HCT116 (cell line): ENCODE measurements at regions not wholly inside any gene's neighbourhood (a gene's known extent, or its start where the extent isn't known, plus 50 kb on each side); places are given as distances from the start of the nearest gene placed in this dataset.

Experiments
- ATAC-seq: fragments of 200-7000 bp; cut with Tn5 transposase; 2 replicates; pipeline ENCODE4 v1.9.1; 2020; ENCODE audit warnings: mild to moderate bottlenecking, moderate library complexity
- BruUV-seq: library from RNA; stranded (reverse); fragments of 400-500 nt; replicated peaks from 2 replicates; lab custom pipeline; 2021; lab: Mats Ljungman, UMichigan
- CTCF ChIA-PET: fragments of 300-600 bp; sonication (Branson Sonifier 250); formaldehyde crosslinking; loops from one replicate; lab custom pipeline; 2021; ENCODE audit warnings: antibody characterized with exemption; lab: Charles Lee
- POLR2A ChIA-PET: fragments of 300-600, 350-600 bp; sonication (Branson Sonifier 250); formaldehyde crosslinking; loops from one replicate; lab custom pipeline; 2021; ENCODE audit warnings: antibody characterized with exemption; lab: Charles Lee
- RAD21 ChIA-PET, 2 experiments: fragments of 300-600 bp; sonication (Branson Sonifier 250); formaldehyde crosslinking; loops; one replicate each; lab custom pipeline; 2023; ENCODE audit warnings: low total read pairs in 2 of 2; ENCODE audit not compliant: uncharacterized antibody in 2 of 2, unreplicated experiment in 2 of 2, low non-redundant PET in 1 of 2; lab: Charles Lee
- DNase-seq: peaks from one replicate; pipeline ENCODE4 v3.0.0-alpha.2; 2010; ENCODE audit warnings: low read depth, low spot score
- H2AFZ ChIP-seq: fragments of 200-600 bp; shearing (Covaris generic), sonication (generic); 2 replicates; pipeline ENCODE4 v1.6.1; 2017; ENCODE audit warnings: low read depth, mixed run types, mixed read lengths, antibody characterized with exemption, low read length; ENCODE audit not compliant: poor library complexity, severe bottlenecking
- H3K27ac ChIP-seq: 2 replicates; pipeline ENCODE4 v1.5.1; 2012; ENCODE audit warnings: low read depth, low read length
- H3K27me3 ChIP-seq: fragments of 200-600 bp; sonication (generic); 2 replicates; pipeline ENCODE4 v1.6.1; 2016; ENCODE audit warnings: mixed run types, low read length, mixed read lengths; ENCODE audit not compliant: insufficient read depth
- H3K36me3 ChIP-seq, 2 experiments: fragments of 200-500 bp in 1 of 2; fragments of 200-600 bp in 1 of 2; sonication (Bioruptor generic) in 1 of 2; sonication (generic) in 1 of 2; 2 replicates each; pipeline versions ENCODE4 v1.5.1 to v1.6.1; 2014 to 2016; ENCODE audit warnings: low read length in 2 of 2, inconsistent platforms in 1 of 2, mixed read lengths in 1 of 2, mixed run types in 1 of 2; ENCODE audit not compliant: insufficient read depth in 2 of 2, control insufficient read depth in 1 of 2
- H3K4me1 ChIP-seq, 2 experiments: fragments of 200-600 bp in 1 of 2; sonication (generic) in 1 of 2; 2 replicates each; pipeline versions ENCODE4 v1.5.1 to v1.6.1; 2012 to 2017; ENCODE audit warnings: low read length in 2 of 2, inconsistent platforms in 1 of 2, mild to moderate bottlenecking in 1 of 2, mixed read lengths in 1 of 2, mixed run types in 1 of 2, moderate library complexity in 1 of 2; ENCODE audit not compliant: insufficient read depth in 2 of 2, control insufficient read depth in 1 of 2
- H3K4me2 ChIP-seq: fragments of 200-600 bp; sonication (generic); 2 replicates; pipeline ENCODE4 v1.6.1; 2017; ENCODE audit warnings: mixed run types, low read length, mixed read lengths
- H3K4me3 ChIP-seq, 2 experiments: fragments of 200-600 bp in 1 of 2; sonication (generic) in 1 of 2; replicated peaks in 1 of 2; 2 replicates each; pipeline ENCODE4 v1.5.1; 2011 to 2016; ENCODE audit warnings: low read length in 2 of 2, control low read depth in 1 of 2, low read depth in 1 of 2, mild to moderate bottlenecking in 1 of 2, mixed read lengths in 1 of 2, mixed run types in 1 of 2
- H3K79me2 ChIP-seq: fragments of 200-600 bp; sonication (generic); 2 replicates; pipeline ENCODE4 v1.6.1; 2017; ENCODE audit warnings: mild to moderate bottlenecking, mixed run types, low read length, moderate library complexity, mixed read lengths; ENCODE audit not compliant: insufficient read depth
- H3K9ac ChIP-seq: fragments of 200-600 bp; sonication (generic); 2 replicates; pipeline ENCODE4 v1.6.1; 2016; ENCODE audit warnings: low read length, mixed read lengths
- H3K9me2 ChIP-seq: fragments of 200-600 bp; sonication (generic), shearing (Covaris generic); 2 replicates; pipeline ENCODE4 v1.6.1; 2017; ENCODE audit warnings: mixed run types, mild to moderate bottlenecking, moderate library complexity; ENCODE audit not compliant: insufficient read depth
- H3K9me3 ChIP-seq, 2 experiments: fragments of 200-500 bp in 1 of 2; fragments of 200-600 bp in 1 of 2; sonication (Bioruptor generic) in 1 of 2; sonication (generic) in 1 of 2; 2 replicates each; pipeline ENCODE4 v1.6.1; 2014 to 2017; ENCODE audit warnings: low read length in 2 of 2, mixed read lengths in 2 of 2, inconsistent platforms in 1 of 2, low read depth in 1 of 2, mild to moderate bottlenecking in 1 of 2, mixed run types in 1 of 2, moderate library complexity in 1 of 2; ENCODE audit not compliant: control insufficient read depth in 1 of 2, insufficient read depth in 1 of 2
- H4K20me1 ChIP-seq: fragments of 200-600 bp; sonication (generic), shearing (Covaris generic); 2 replicates; pipeline ENCODE4 v1.6.1; 2017; ENCODE audit warnings: mixed run types, mild to moderate bottlenecking, moderate library complexity; ENCODE audit not compliant: insufficient read depth
- CTCF ChIP-seq, 3 experiments: fragments of 200-600 bp in 1 of 3; sonication (generic) in 1 of 3; IDR thresholded peaks in 2 of 3; conservative IDR thresholded peaks in 1 of 3; 2 replicates each; pipeline ENCODE4 v1.5.1; 2012 to 2017; ENCODE audit warnings: low read depth in 2 of 3, low read length in 2 of 3, antibody characterized with exemption in 1 of 3, borderline replicate concordance in 1 of 3, control low read depth in 1 of 3, mild to moderate bottlenecking in 1 of 3, mixed read lengths in 1 of 3, mixed run types in 1 of 3, moderate library complexity in 1 of 3; ENCODE audit not compliant: insufficient read depth in 1 of 3
- MAX ChIP-seq: IDR thresholded peaks from 2 replicates; pipeline ENCODE4 v1.6.1; 2012
- RAD21 ChIP-seq: IDR thresholded peaks from 2 replicates; pipeline ENCODE4 v1.6.1; 2012; ENCODE audit warnings: low read depth, mild to moderate bottlenecking
- SIN3A ChIP-seq: IDR thresholded peaks from 2 replicates; pipeline ENCODE4 v1.6.1; 2012; ENCODE audit warnings: low read depth
- SP1 ChIP-seq: IDR thresholded peaks from 2 replicates; pipeline ENCODE4 v1.6.1; 2012; ENCODE audit warnings: low read depth
- TCF7L2 ChIP-seq: IDR thresholded peaks from 2 replicates; pipeline ENCODE4 v1.7.0; 2011; ENCODE audit warnings: borderline replicate concordance, inconsistent platforms; ENCODE audit not compliant: insufficient read depth, insufficient read length; ENCODE audit errors: extremely low read depth
- YY1 ChIP-seq: IDR thresholded peaks from 2 replicates; pipeline ENCODE4 v1.6.1; 2011; ENCODE audit warnings: low read length, low read depth, moderate library complexity, mild to moderate bottlenecking; ENCODE audit not compliant: insufficient replicate concordance; ENCODE audit errors: extremely low read depth
- intact Hi-C: fragments of 100-400 bp; cut with micrococcal nuclease; formaldehyde crosslinking; loops from 2 replicates; pipeline ENCODE4 v1.10.0; 2022
- TF ChIP-seq, protein P1 (sequence below): IDR thresholded peaks from 2 replicates; pipeline ENCODE4 v1.6.1; 2011; ENCODE audit warnings: mild to moderate bottlenecking, low read length, moderate library complexity; ENCODE audit not compliant: insufficient replicate concordance; ENCODE audit errors: extremely low read depth
- TF ChIP-seq, protein P2 (sequence below): IDR thresholded peaks from 2 replicates; pipeline ENCODE4 v1.6.1; 2012

DNA sequence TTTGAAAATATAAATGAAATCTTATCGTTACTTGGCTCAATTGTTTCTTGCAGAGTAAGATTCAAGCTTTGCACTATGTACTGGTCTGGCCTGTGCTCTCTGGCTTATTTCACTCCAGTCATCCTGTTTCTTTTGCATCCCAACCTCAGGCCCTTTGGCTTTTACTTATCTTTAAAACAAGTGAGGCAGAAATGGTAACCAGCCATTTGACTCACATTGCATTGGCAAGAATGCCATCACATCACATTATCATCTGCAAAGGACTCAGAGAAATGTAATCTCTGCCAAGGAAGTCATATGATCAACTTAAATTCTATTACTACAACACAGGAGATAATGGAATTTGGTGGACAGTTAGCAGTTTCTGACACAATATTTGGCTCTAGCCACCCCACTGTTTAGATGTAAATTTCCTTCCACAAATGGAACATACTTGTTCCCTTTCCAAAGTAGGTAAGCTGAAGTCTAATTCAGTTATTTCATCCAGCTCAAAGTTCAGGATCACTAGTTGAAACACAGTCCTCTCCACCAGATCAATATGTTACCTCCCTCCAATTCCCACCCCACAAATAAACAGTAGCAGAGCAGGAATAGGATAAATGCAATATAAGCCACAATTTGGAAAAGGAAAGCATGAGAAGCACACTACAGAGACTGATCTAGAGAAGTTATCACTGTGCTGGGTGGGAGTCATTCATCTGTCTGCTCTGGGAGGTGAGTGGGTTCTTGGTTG lies 65.0 kb upstream of the DSC1 start:
- Histone ChIP-seq H2AFZ (peak overlapping the region; percentile 11), H4K20me1 (no peaks in the 10 kb centered on the region), H3K27me3 (no peaks in the 10 kb centered on the region), H3K27ac (no peak overlapping the region), H3K36me3 (no peaks in the 10 kb centered on the region), H3K4me2 (no peak overlapping the region), H3K79me2 (no peaks in the 10 kb centered on the region), H3K9me3 (no peaks in the 10 kb centered on the region), H3K9me2 (no peaks in the 10 kb centered on the region), H3K9ac (no peak overlapping the region), H3K4me1 (peaks cover 27 to 50% of the 10 kb centered on the region in 2 experiments), H3K4me3 (no peak overlapping the region)
- ATAC-seq (no peak), DNase-seq (no peak)
- intact Hi-C loops: no loop called here
- RAD21 ChIA-PET: no interaction called here
- POLR2A ChIA-PET: no interaction called here
- BruUV-seq: no TSS peak
- TF ChIP-seq MAX: no peak
- TF ChIP-seq TCF7L2: no peak
- no peak for TF ChIP-seq RAD21
- TF ChIP-seq, protein P1, sequence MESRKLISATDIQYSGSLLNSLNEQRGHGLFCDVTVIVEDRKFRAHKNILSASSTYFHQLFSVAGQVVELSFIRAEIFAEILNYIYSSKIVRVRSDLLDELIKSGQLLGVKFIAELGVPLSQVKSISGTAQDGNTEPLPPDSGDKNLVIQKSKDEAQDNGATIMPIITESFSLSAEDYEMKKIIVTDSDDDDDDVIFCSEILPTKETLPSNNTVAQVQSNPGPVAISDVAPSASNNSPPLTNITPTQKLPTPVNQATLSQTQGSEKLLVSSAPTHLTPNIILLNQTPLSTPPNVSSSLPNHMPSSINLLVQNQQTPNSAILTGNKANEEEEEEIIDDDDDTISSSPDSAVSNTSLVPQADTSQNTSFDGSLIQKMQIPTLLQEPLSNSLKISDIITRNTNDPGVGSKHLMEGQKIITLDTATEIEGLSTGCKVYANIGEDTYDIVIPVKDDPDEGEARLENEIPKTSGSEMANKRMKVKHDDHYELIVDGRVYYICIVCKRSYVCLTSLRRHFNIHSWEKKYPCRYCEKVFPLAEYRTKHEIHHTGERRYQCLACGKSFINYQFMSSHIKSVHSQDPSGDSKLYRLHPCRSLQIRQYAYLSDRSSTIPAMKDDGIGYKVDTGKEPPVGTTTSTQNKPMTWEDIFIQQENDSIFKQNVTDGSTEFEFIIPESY: no peak
- TF ChIP-seq SIN3A: no peak
- TF ChIP-seq CTCF (IDR thresholded peaks at IDR 0.05 in 2 of 3, conservative IDR thresholded peaks at IDR 0.05 in 1 of 3; ENCODE audit: borderline replicate concordance in 1 of 3, insufficient read depth in 1 of 3, low read depth in 2 of 3, low read length in 2 of 3): no peak
- TF ChIP-seq, protein P2, sequence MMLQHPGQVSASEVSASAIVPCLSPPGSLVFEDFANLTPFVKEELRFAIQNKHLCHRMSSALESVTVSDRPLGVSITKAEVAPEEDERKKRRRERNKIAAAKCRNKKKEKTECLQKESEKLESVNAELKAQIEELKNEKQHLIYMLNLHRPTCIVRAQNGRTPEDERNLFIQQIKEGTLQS: no peak
- no peak for TF ChIP-seq YY1
- no peak for TF ChIP-seq SP1
- CTCF ChIA-PET: no interaction called here
